RWPE1 (cell line): ENCODE measurements at regions not wholly inside any gene's neighbourhood (a gene's known extent, or its start where the extent isn't known, plus 50 kb on each side); places are given as distances from the start of the nearest gene placed in this dataset.
A peak's percentile ranks its signal among the peaks of the same experiment; 100 is the strongest.

ENCODE experiments used
- CTCF ChIA-PET: fragments of 350-600 bp; sonication (Branson Sonifier 250); formaldehyde crosslinking; extraction: SDS; loops from one replicate; lab custom pipeline; 2021; lab: Yijun Ruan, JAX
- POLR2A ChIA-PET: fragments of 400-600 bp; formaldehyde crosslinking; extraction: SDS; loops from one replicate; lab custom pipeline; 2020; ENCODE audit warnings: antibody characterized with exemption; ENCODE audit not compliant: low non-redundant PET; lab: Yijun Ruan, JAX
- DNase-seq: peaks from one replicate; pipeline ENCODE4 v3.0.0; 2012; ENCODE audit warnings: low spot score
- H3K27ac ChIP-seq: fragments of 450-650 bp; 2 replicates; pipeline ENCODE4 v1.5.1; 2017
- TF ChIP-seq, protein P1 (sequence below): fragments of 450-650 bp; conservative IDR thresholded peaks from 2 replicates; pipeline ENCODE4 v1.5.1; 2017; ENCODE audit warnings: low read depth, mild to moderate bottlenecking

- ChIA-PET POLR2A (interaction anchor here (0.6 kb wide), 1 partner anchor 125 kb away, joined by 3 read pairs; no protein-coding TSS in a partner anchor), CTCF (no interaction called here)
- TF ChIP-seq, protein P1, sequence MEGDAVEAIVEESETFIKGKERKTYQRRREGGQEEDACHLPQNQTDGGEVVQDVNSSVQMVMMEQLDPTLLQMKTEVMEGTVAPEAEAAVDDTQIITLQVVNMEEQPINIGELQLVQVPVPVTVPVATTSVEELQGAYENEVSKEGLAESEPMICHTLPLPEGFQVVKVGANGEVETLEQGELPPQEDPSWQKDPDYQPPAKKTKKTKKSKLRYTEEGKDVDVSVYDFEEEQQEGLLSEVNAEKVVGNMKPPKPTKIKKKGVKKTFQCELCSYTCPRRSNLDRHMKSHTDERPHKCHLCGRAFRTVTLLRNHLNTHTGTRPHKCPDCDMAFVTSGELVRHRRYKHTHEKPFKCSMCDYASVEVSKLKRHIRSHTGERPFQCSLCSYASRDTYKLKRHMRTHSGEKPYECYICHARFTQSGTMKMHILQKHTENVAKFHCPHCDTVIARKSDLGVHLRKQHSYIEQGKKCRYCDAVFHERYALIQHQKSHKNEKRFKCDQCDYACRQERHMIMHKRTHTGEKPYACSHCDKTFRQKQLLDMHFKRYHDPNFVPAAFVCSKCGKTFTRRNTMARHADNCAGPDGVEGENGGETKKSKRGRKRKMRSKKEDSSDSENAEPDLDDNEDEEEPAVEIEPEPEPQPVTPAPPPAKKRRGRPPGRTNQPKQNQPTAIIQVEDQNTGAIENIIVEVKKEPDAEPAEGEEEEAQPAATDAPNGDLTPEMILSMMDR = no peak
- H3K27ac ChIP-seq = no peak overlapping the region
- DNase-seq = no peak
Measured at GRCh38 chr9:73685786-73686185, 534.1 kb downstream of the ANXA1 start.

DNA sequence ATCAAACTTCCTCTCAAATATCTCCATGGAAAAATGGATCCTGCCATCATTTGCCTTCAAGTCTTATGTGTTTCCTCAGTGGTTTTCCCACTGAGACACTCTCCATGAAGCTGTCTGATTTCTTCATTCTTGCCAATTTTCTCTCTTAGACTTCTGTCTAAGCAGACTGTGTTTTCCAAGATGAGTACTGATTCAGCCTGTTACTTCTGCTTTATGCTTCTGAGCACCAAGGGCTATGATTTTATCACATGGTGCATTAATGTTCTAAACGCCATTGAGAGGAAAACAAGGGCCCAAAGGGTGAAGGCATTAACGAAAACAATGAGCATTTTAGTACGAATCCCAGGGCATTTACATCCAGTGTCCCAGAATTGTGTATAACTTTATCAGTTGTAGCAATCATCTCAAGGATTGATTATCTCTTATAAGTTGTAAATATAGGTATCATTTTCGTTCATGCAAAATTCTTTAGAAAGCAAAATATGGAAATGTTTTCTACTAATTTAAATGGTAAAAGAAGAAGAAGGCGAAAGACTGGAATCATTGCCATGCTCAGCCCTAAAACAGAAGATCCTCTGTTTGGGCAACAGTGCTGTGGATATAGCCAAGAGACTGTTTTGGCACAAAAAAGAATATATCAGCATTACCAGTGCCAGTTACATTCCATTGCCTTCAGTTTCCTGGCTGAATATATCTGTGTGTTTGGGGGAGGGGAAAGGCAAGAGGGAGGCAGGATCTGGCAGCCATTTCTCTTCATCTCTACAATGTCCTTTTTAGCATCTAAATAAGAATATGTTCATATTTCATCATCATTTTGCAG is 537.6 kb downstream of the ANXA1 start:
- no peak for DNase-seq
- CTCF ChIA-PET = interaction anchor here (0.6 kb wide), 1 partner anchor 232 kb away, joined by 3 read pairs; no protein-coding TSS in a partner anchor
- POLR2A ChIA-PET = no interaction called here
- H3K27ac ChIP-seq = no peak overlapping the region
- TF ChIP-seq, protein P1 = no peak

DNA sequence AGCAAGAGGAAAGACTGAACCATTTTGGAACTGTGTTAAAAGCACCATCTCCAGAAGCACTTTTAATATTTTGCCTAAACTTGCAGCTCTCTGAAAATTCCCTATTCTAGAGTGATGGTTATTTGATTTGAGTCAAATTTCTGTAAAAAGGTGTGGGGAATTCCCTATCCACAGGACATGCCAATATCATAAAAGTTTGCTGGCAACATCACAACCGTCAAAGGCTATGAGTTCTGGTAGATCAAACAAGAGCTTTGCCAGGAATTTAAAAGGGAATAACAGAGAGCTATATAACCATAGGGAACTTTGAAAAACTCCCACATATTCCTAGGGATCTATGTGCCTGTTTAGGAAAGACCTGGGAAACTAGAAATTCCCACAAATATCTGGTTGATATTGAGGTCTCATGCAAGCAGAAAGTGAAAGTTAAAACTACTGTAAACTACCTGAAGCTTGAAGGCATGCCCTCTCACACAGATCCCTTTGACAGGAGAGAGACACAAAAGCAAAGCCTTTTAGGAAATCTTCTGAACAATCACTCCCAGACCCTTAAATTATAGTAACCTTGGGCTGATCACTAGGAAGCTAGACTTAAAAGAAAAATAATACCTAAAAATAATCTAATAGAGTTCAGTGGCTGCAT is 549.9 kb downstream of the ANXA1 start:
- POLR2A ChIA-PET = no interaction called here

GRCh38 chr9:73714294-73714693 is 562.6 kb downstream of the ANXA1 start:
- ChIA-PET CTCF (no interaction called here), POLR2A (no interaction called here)
- TF ChIP-seq, protein P1 = no peak
- DNase-seq = peak; percentile 64
- no peak overlapping the region for H3K27ac ChIP-seq

More for the DNA sequence above, 549.9 kb downstream of the ANXA1 start:
- H3K27ac ChIP-seq = no peak overlapping the region
- TF ChIP-seq, protein P1 = no peak
- CTCF ChIA-PET = interaction anchor here (0.9 kb wide), 2 partner anchors 18 to 339 kb away, joined by 3 to 4 read pairs; no protein-coding TSS in a partner anchor
- DNase-seq = no peak

DNA sequence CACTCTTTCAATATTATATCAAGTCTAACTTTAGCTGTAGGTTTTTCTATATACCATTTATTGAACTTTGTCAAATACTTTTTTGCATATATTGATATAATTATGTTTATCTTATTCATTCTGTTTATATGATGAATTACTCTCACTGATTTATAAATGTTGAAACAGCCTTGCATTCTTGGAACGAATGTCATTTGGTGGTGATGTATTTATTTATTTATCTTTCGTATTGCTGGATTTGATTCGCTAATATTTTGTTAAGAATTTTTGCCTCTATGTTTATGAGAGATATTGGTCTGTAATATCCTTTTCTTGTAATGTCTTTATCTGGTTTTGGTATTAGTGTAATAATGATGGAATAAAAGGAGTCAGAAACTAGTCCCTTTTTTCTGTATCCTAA is 563.9 kb downstream of the ANXA1 start:
- ChIA-PET CTCF (no interaction called here), POLR2A (no interaction called here)
- DNase-seq = no peak
- no peak overlapping the region for H3K27ac ChIP-seq
- TF ChIP-seq, protein P1 = no peak

GRCh38 chr9:73719660-73720059 is 568.0 kb downstream of the ANXA1 start:
- no peak for DNase-seq
- POLR2A ChIA-PET = no interaction called here
- TF ChIP-seq, protein P1 = no peak
- CTCF ChIA-PET = no interaction called here
- H3K27ac ChIP-seq = no peak overlapping the region
